ENCODE measurements at regions not wholly inside any gene's neighbourhood (a gene's known extent, or its start where the extent isn't known, plus 50 kb on each side); places are given as distances from the start of the nearest gene placed in this dataset.

- TF ChIP-seq PRDM15 (CRISPR knock-in tag; IDR thresholded peaks at IDR 0.05) (no peak), TARDBP (IDR thresholded peaks at IDR 0.05; ENCODE audit: borderline replicate concordance) (no peak)
Measured at GRCh38 chr12:127632461-127632860, 634.5 kb upstream of the TMEM132C start (continued).

- ATAC-seq (no peak), DNase-seq (ENCODE audit: low read depth, low spot score) (no peak), FAIRE-seq (no peak)
- H4K20me1 ChIP-seq (ENCODE audit: control insufficient read depth, insufficient read depth), result no peaks in the 10 kb centered on the region
- intact Hi-C loops (cut with micrococcal nuclease; ENCODE audit: unreplicated experiment) (no loop called here), in situ Hi-C loops (cut with MboI) (no loop called here)
- H2AFZ ChIP-seq (ENCODE audit: control insufficient read depth, low read depth, low read length), result no peak overlapping the region
- ChIA-PET POLR2A (no interaction called here), CTCF (no interaction called here), SMC1A (ENCODE audit: uncharacterized antibody, unreplicated experiment) (interaction anchor here (0.6 to 1.6 kb wide), 3 partner anchors 11 to 47 kb away, joined by 3 to 5 read pairs (median 4); no protein-coding TSS in a partner anchor), RAD21 (ENCODE audit: unreplicated experiment) (no interaction called here)
- no TSS peak for BruUV-seq (replicated peaks)
- H3K4me3 ChIP-seq, result no peak overlapping the region
- no peak for TF ChIP-seq POLR2AphosphoS5 (IDR thresholded peaks at IDR 0.05; ENCODE audit: low read length)
- H3K4me1 ChIP-seq (ENCODE audit: control insufficient read depth, insufficient read depth, low read length), result no peaks in the 10 kb centered on the region
- H3K27ac ChIP-seq (ENCODE audit: control insufficient read depth, insufficient read depth), result no peak overlapping the region
- H3K9me3 ChIP-seq (replicated peaks; ENCODE audit: control insufficient read depth, insufficient read depth, low read length), result no peaks in the 10 kb centered on the region; the same call in 2 of the 3 replicates
- H3K27me3 ChIP-seq (replicated peaks in 1 of 2; ENCODE audit: control insufficient read depth in 2 of 2, insufficient read depth in 2 of 2, low read length in 1 of 2), result no peaks in the 10 kb centered on the region
- no peak overlapping the region for H3K9ac ChIP-seq (ENCODE audit: control insufficient read depth, insufficient read depth, low read length)
- H3K4me2 ChIP-seq (ENCODE audit: control insufficient read depth, insufficient read depth), result no peak overlapping the region
- no peaks in the 10 kb centered on the region for H3K36me3 ChIP-seq (ENCODE audit: control insufficient read depth in 2 of 2, insufficient read depth in 2 of 2, low read length in 1 of 2)
- WGBS (ENCODE audit: insufficient coverage, insufficient replicate concordance, low lambda C conversion rate, missing lambda C conversion rate), result 18% methylated on average over 4 of the region's 4 CpGs
- no peaks in the 10 kb centered on the region for H3K79me2 ChIP-seq (ENCODE audit: control insufficient read depth, insufficient read depth, low read length)
Measured at GRCh38 chr12:127635838-127636237, 631.1 kb upstream of the TMEM132C start.
